Fibroblast of pulmonary artery (primary cell): ENCODE measurements at regions not wholly inside any gene's neighbourhood (a gene's known extent, or its start where the extent isn't known, plus 50 kb on each side); places are given as distances from the start of the nearest gene placed in this dataset.

Experiments used
- DNase-seq: peaks from one replicate; pipeline ENCODE4 v3.0.0-alpha.2; 2010; ENCODE audit warnings: low read depth
- H3K4me3 ChIP-seq: replicated peaks from 2 replicates; pipeline ENCODE4 v1.5.1; 2011; ENCODE audit warnings: low read depth, mild to moderate bottlenecking, control low read depth, low read length, moderate library complexity
- TF ChIP-seq, protein P1 (sequence below): IDR thresholded peaks from 2 replicates; pipeline ENCODE4 v1.5.1; 2011; ENCODE audit warnings: mild to moderate bottlenecking, control low read depth, low read length, inconsistent platforms; ENCODE audit errors: missing control alignments

GRCh38 chr16:85980686-85981085, 81.7 kb downstream of the IRF8 start:
- no peak overlapping the region for H3K4me3 ChIP-seq
- TF ChIP-seq, protein P1, sequence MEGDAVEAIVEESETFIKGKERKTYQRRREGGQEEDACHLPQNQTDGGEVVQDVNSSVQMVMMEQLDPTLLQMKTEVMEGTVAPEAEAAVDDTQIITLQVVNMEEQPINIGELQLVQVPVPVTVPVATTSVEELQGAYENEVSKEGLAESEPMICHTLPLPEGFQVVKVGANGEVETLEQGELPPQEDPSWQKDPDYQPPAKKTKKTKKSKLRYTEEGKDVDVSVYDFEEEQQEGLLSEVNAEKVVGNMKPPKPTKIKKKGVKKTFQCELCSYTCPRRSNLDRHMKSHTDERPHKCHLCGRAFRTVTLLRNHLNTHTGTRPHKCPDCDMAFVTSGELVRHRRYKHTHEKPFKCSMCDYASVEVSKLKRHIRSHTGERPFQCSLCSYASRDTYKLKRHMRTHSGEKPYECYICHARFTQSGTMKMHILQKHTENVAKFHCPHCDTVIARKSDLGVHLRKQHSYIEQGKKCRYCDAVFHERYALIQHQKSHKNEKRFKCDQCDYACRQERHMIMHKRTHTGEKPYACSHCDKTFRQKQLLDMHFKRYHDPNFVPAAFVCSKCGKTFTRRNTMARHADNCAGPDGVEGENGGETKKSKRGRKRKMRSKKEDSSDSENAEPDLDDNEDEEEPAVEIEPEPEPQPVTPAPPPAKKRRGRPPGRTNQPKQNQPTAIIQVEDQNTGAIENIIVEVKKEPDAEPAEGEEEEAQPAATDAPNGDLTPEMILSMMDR, result no peak
- no peak for DNase-seq

DNA sequence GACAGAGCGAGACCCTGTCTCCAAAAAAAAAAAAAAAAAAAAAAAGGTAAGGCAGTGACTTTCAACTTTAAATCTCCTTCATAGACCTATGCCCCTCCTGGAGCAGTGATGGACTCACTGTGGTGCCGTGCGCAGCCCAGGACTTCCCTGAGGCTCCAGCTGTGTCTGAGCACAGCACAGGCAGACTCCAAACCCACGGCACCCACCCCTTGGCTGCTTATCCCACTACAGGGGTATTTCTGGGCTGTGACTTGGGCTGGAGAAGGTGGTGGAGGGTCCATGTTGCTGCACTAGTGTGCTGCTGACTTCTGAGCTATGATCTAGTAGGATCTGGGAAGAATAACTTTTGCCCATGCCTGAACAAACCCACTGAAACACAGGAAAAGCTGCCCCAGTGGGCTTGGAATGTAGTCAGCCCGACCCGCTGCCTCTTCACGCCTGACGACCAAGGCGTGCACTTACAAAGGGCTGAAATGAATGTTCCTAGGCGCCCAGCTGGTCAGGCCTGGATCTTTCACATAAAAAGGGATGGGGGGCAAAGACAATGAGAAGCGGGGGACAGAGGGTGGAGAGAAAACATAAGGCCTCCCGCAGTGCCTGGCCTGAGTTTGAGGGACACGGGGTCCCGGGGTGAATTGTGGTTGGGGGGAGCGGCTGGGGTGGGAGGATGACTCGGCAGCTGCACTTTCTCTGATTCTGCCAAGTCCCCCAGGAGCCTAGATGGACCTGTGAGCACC, 83.0 kb downstream of the IRF8 start:
- TF ChIP-seq, protein P1, result no peak
- H3K4me3 ChIP-seq, result no peak overlapping the region
- DNase-seq, result no peak

DNA sequence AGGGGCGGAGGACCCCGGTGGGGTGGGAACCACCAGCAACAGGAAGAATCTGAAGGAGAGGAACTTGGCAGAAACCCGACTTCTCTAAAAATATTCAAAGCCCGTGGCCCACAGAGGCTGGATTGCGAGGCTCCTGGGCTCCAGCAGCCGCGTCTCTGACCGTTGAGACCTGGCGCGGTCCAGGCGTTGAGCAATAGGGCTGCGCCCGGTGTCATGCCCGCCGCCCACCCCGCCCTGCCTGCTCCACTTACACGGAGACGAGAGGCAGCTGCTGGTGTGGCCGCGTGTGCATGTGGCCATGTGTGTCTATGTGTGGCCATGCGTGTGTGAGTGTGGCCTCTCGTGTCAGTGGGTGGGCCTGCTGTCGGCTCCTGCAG, 83.6 kb downstream of the IRF8 start:
- DNase-seq, result no peak
- TF ChIP-seq, protein P1, result no peak
- no peak overlapping the region for H3K4me3 ChIP-seq

DNA sequence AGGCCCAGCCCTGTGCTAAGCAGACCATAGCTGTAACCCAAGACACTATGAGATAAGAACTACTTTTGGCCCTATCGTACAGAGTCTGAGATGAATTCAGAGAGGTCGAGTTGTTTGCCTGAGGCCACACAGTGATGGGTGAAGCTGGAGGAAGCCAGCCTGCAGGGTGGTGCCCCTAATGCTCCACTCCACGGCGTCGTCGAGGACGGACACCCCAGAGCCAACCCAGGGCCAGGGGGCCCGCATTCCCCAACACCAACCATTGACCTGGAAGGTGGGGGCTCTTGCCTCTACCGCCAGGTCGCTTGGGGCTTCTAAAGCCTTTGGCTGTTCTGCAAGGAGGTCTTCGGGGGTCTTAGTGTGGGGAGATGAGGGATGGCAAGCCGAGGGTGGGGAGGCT, 84.1 kb downstream of the IRF8 start:
- no peak overlapping the region for H3K4me3 ChIP-seq
- TF ChIP-seq, protein P1, result no peak
- DNase-seq, result no peak

DNA sequence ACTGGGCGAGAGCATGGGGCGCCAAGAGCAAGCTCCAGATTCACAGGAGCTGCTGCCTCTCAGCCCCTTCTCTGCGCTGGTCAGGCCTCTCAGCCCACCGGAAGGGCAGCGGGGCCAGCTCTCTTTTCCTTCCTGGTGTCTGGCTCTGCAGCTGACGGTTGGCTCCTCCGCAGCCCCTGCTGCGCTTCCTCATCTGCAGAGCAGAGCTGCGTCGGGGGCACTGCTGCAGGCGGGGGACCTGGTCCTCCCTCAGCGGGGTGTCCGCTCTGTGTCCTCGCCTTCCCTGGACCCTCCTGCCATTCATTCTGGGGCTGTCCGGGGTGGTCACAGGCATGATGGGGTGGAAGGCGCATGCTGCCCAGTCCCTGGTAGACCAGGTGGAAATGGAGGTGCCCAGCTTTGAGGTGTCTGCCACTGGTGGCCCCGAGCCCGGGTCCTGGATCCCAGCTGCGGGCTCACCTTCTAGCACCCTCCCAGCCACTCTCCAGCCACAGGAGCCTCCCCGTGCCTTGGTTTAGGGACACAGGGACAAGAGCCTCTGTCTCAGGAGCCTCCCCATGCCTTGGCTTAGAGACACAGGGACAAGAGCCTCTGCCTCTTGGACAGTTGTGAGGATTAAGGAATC, 84.8 kb downstream of the IRF8 start:
- TF ChIP-seq, protein P1, result no peak
- DNase-seq, result no peak
- H3K4me3 ChIP-seq, result no peak overlapping the region

- no peak for DNase-seq
- H3K4me3 ChIP-seq, result no peak overlapping the region
- TF ChIP-seq, protein P1, result no peak
Observed at GRCh38 chr16:85984231-85984880, 85.4 kb downstream of the IRF8 start.
